Left kidney (tissue), 1 donor: ENCODE measurements at regions not wholly inside any gene's neighbourhood (a gene's known extent, or its start where the extent isn't known, plus 50 kb on each side); places are given as distances from the start of the nearest gene placed in this dataset.
A peak's percentile ranks its signal among the peaks of the same experiment; 100 is the strongest.

Experiments used
- DNase-seq: peaks from one replicate; pipeline ENCODE4 v3.0.0-alpha.2; 2013

DNA sequence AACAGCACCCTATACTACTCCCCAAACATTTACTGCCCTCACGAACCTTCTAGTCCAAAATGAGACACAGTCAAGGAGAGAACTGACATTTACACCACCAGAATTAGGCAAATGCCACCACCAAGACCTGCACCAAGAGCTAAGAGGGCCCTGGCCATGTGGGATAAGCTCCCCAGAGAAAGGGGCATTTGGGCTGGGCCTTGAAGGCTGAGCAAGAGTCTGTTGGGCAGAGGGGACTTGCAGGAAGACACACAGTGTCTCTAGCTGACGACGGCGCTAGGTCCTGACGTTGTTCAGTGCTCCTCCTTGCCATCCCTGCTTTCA, 326.4 kb upstream of the ZMIZ1 start:
- no peak for DNase-seq

DNA sequence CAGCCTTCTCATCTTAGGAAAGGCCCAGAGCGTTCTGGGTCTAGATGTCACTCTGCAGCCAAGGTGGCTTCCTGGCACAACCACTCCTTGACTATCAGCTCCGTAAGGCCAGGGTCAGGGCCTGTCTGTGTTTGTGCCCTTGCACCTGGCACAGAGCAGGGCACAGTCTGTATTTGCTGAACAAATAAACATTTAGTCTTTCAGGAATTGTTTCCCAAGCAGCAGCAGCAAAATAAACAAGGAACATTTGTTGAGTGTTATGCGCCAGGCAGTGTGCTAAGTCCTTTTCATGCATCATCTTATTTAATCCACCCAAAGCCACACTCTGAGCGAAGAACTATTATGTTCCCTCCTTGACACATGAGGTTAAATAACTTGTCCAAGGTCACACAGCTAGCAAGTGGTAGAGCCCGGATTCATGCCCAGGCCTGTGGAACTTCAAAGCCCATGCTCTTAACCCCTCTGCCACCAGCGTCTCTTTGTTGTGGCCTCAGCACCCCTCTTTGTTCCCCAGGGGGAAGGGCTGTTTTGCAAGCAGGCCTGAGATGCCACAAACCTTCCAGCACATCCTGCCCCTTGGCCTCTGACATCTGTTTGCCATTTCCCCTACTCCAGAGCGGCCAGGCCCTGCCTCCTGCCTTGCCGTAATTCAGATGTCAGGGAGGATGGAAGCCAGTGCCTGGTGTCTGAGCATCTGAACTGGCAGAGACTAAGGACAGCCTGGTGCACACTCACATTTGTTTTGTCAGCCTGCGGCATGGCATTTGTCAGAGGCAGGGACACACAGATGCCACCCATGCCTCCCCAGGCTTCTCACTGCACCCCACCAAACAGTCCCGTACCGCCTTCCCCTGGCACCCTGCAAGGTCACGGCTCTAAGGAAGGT, 325.8 kb upstream of the ZMIZ1 start:
- DNase-seq, result no peak

GRCh38 chr10:78744056-78744455, 324.7 kb upstream of the ZMIZ1 start:
- no peak for DNase-seq

DNA sequence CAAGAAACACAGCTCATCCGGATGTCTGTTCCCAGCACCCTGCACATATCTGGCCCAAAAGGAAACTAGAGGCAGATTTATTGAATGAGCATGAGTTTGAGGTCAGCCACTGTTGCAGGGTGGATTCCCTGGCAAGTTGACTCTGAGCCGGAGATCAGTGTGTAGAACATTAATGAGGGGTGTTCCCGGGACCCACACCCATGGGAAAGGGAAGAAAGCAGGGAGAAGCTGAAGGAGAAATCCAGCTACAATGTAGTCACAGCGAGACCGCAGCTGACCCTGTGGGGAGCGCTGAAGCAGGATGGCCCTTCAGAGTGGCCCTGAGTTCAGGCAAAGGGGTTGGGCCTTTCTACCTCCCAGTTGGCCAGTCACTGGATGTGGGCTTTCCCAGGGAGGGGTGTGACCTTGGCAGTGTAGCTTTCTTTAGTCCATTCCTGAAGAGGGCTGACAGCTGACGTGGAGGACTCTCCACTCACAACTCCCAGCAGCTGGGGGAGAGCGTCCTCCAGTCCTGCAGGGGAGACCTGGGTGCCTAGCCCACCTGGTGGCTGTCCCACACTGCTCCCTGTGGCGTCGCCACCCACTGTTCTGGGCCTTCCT, 324.2 kb upstream of the ZMIZ1 start:
- no peak for DNase-seq

- DNase-seq, result no peak
Observed at GRCh38 chr10:78745441-78745840, 323.3 kb upstream of the ZMIZ1 start.

DNA sequence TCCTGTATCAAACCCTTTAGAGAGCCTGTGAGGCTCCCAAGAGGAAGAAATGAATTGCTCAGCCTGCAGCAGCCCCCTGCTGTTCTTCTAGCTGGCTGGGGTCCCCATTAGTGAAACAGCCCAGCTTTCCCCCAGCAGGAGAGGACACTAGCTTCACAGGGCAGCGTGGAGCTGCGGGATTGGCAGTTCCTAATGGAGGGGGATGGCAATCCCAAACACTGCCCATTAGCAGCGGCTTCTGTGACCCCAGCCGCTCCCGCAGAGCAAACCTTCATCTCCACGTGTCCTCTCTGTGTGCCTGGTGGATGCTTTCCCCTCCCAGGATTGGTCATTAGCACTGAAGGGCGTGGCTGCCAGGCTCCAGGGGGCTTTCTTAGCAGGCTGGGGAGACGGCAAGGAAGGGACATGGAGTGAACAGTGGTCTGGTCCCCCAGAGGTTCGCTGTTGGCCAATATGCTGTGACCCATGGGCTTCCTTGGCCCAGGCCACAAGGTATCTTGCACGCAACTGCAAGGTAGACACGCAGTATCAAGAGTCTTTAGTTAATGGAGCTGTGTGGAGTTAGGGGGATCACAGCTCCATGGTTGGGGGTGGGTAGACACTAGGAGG, 322.5 kb upstream of the ZMIZ1 start:
- DNase-seq, result no peak

DNA sequence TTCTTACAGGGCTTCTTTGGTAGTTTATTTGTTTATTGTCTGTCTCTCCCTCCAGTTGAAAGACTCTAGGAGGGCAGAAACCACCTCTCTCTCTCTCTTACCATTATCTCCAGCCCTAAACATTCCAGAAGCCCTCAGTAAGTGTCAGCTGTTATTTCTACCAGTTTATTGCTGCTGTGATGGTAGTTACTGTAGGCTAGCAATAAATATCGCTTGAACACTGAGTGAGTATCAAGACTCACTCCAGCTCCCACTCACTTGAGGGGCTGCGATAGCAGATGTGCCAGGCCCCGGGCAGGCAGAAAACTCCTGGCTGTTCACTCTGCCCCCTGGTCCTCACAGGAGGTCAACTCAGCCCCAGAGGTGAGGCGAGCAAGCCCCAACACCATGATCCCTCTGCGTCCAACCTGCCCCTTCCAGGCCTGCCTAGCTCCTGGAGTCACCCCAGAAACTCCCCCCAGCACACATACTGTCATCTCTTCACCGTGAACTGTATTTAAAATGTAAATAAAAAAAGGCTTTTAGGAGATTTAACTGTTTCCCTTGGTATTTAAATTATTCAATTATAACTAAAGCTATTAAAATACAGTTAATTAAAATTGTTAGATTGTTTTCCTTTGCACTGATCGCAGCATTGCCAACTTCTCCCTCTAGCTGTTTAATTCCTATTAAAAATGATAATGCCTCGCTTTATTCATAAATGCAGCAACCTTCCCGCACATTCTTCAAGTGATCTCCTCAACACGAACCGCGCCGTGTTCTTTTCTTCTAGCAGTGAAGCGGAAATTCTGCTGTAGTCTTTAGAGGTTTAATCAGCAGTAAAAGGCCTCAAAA, 321.1 kb upstream of the ZMIZ1 start:
- no peak for DNase-seq

DNA sequence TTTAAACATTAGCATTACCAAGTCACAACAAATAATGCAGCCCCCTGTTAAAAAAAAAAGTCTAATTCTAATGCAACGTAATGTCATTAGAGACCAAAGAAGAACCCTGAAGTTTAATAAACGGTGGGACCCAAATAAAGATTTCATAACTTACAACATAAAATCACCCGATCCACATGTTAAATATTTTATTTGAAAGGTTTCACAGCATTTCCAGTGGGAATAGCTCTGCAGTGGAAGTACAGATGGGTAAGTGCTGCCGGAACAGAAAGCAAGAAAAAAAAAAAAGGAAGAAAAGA, 320.6 kb upstream of the ZMIZ1 start:
- DNase-seq, result no peak

- no peak for DNase-seq
Observed at GRCh38 chr10:78749200-78749599, 319.6 kb upstream of the ZMIZ1 start.

DNA sequence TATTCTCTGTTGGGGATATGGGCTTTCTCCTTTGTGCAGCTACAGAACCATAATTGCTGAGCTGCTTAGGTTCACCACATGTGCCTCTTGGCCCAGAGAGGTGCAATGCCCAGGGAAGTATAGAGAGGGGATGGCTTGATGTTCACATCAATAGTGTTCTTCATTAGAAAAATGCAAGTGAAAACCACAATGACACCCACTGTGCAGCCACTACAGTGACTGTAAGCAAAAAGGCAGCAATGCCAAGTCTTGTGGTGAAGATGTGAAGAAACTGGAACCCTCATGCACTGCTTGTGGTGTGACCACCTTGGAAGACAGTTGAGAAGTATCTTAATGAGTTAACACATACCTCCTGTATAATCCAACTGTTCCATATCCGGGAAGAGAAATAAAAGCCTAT, 318.9 kb upstream of the ZMIZ1 start:
- DNase-seq, result no peak

GRCh38 chr10:78750418-78750817, 318.3 kb upstream of the ZMIZ1 start:
- no peak for DNase-seq

DNA sequence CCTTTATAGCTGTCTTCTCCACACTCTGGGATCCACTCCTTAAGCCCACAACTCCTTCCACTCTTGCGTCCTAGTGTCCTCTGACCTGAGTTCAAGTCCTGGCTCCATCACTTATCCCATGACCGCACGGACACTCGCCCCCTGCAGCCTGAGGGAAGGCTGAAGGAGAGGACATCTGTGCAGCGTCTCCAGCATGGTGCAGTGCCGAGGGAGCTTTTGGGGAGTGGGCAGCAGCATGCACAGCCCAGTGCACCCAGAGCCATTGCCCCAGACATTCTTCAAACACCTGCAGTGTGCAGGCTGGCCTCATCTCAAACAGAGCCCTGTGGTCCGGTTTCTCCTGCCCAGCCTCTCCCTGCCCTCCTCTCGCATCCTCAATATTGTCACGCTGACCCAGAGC, 317.1 kb upstream of the ZMIZ1 start:
- no peak for DNase-seq

GRCh38 chr10:78752221-78752620, 316.5 kb upstream of the ZMIZ1 start:
- DNase-seq, result no peak

DNA sequence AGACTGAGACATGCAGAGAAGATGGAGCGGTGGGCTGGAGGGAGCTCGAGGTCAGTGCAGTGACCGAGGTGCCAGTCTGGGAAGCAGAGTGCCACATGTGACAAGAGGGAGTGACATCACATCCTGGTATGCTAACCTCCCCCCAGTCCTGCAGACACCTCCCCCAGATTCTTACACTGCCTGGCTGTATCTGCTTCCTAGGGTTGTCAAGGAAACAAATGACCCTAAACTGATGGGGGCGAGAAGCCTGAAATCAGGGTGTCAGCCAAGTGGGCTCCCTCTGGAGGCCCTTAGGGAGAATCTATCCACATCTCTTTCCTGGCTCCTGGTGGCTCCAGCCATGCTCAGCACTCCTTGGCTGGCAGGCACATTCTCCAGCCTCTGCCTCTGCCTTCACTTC, 316.1 kb upstream of the ZMIZ1 start:
- DNase-seq, result no peak

GRCh38 chr10:78754269-78755062, 314.3 kb upstream of the ZMIZ1 start:
- DNase-seq, result peak; percentile 74

GRCh38 chr10:78755063-78755701, 313.6 kb upstream of the ZMIZ1 start:
- DNase-seq, result no peak

GRCh38 chr10:78755877-78756455, 312.8 kb upstream of the ZMIZ1 start:
- no peak for DNase-seq

- no peak for DNase-seq
Observed at GRCh38 chr10:78756604-78757343, 312.0 kb upstream of the ZMIZ1 start.

DNA sequence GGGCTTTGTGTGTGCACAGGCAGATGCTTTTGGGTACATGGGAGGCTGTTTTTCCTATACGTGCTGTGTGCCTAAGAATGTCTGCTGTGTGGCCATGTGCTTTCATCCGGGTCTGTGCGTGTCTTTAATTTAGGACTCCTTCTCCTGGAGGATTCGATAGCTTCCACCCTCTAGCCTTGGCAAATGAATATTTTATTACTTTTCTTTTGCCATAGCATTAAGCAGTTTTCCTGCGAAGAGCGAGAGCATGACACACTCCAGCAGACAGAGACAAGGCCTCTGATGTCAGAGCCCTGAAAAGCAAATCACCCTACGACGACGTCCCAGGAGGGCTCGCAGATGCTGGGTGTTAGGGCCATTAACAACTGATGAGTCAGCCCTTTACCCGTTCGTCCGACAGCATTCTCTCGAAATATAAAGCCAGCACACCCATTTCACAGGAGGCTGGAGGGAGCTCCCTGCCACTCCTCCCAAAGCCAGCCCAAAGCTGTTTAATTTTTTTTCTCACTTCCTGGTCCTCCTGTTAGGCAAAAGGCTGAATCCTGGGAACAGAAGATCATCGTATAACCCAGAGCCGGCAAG, 311.3 kb upstream of the ZMIZ1 start:
- no peak for DNase-seq

DNA sequence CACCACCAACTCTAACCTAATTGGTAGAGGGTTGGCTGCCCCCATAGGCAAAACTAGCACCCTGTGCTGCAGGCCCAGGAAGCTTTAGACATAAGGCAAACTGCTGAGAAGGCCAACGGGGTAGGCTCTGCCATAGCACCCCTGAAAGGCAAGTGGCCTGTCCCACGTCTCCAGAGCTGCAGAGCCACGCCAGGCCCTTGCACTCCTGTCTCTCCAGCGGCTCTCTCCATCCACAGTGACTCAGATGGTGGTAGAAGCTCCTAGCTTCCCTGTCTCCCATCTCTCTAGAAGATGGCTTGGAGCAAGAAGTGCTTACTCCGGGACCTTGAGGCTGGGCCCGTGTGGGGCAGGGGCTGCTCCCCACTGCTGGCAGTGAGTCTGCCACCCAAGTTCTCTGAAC, 310.6 kb upstream of the ZMIZ1 start:
- DNase-seq, result no peak
